ENCODE measurements at regions not wholly inside any gene's neighbourhood (a gene's known extent, or its start where the extent isn't known, plus 50 kb on each side); places are given as distances from the start of the nearest gene placed in this dataset.

DNA sequence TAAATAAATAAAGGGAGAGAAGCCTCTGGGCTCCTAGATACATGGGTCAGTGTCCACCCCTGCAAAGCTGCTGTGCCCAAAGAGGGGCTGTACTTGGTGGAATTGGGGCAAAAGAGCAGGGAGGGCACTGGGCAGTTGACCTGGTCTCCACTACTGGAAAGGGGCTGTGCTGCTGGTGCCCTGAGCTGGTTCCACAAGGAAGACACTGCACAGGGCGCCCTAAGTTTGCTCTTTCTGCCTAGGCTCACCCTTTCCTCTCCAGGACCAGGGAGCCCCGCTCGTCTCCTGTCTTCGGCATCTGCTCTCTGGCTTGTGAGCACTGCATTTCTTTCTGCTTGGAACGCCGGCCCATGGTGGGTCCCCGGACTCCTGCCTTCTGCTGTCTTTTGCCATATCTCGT is 161.9 kb downstream of the SEC14L1 start:
- TF ChIP-seq, protein P1, sequence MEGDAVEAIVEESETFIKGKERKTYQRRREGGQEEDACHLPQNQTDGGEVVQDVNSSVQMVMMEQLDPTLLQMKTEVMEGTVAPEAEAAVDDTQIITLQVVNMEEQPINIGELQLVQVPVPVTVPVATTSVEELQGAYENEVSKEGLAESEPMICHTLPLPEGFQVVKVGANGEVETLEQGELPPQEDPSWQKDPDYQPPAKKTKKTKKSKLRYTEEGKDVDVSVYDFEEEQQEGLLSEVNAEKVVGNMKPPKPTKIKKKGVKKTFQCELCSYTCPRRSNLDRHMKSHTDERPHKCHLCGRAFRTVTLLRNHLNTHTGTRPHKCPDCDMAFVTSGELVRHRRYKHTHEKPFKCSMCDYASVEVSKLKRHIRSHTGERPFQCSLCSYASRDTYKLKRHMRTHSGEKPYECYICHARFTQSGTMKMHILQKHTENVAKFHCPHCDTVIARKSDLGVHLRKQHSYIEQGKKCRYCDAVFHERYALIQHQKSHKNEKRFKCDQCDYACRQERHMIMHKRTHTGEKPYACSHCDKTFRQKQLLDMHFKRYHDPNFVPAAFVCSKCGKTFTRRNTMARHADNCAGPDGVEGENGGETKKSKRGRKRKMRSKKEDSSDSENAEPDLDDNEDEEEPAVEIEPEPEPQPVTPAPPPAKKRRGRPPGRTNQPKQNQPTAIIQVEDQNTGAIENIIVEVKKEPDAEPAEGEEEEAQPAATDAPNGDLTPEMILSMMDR (IDR thresholded peaks at IDR 0.05): no peak
- TF ChIP-seq POLR2A (IDR thresholded peaks at IDR 0.05): no peak
- TF ChIP-seq EP300 (IDR thresholded peaks at IDR 0.05): no peak
